ENCODE measurements at regions not wholly inside any gene's neighbourhood (a gene's known extent, or its start where the extent isn't known, plus 50 kb on each side); places are given as distances from the start of the nearest gene placed in this dataset.
"Not testable (repeated sequence)": the region's sequence is repeated elsewhere in the genome, so short reads cannot be mapped to it uniquely, and the experiment has no call there.

- DNase-seq (ENCODE audit: low spot score), result no peak
Observed at GRCh38 chr9:33739398-33739797, 56.0 kb upstream of the PRSS3 start.

GRCh38 chr9:33740075-33740474 is 55.3 kb upstream of the PRSS3 start:
- no peak for DNase-seq (ENCODE audit: low spot score)

- not testable (repeated sequence) for DNase-seq (ENCODE audit: low spot score)
Observed at GRCh38 chr9:33740958-33741357, 54.4 kb upstream of the PRSS3 start.

GRCh38 chr9:33742051-33742450 is 53.3 kb upstream of the PRSS3 start:
- DNase-seq (ENCODE audit: low spot score), result no peak

- no peak for DNase-seq (ENCODE audit: low spot score)
Observed at GRCh38 chr9:33742519-33742918, 52.8 kb upstream of the PRSS3 start.

Measured in CD4-positive, alpha-beta T cell treated with Interleukin-15 for 4 hours (primary cell).